DMS53 (cell line): ENCODE measurements at regions not wholly inside any gene's neighbourhood (a gene's known extent, or its start where the extent isn't known, plus 50 kb on each side); places are given as distances from the start of the nearest gene placed in this dataset.

Experiments
- DNase-seq: peaks from one replicate; lab custom pipeline; 2025; lab: John Stamatoyannopoulos, UW

- DNase-seq = peak; percentile 17
Observed at GRCh38 chr14:29039171-29039570, 272.6 kb downstream of the FOXG1 start.

GRCh38 chr14:29042551-29042950 lies 276.0 kb downstream of the FOXG1 start:
- DNase-seq = no peak

GRCh38 chr14:29043737-29044136 lies 277.1 kb downstream of the FOXG1 start:
- no peak for DNase-seq

- no peak for DNase-seq
Observed at GRCh38 chr14:29045237-29045636, 278.6 kb downstream of the FOXG1 start.

GRCh38 chr14:29054119-29054518 lies 287.5 kb downstream of the FOXG1 start:
- no peak for DNase-seq

GRCh38 chr14:29056041-29056566 lies 289.5 kb downstream of the FOXG1 start:
- no peak for DNase-seq

- DNase-seq = no peak
Observed at GRCh38 chr14:29061702-29062101, 295.1 kb downstream of the FOXG1 start.

GRCh38 chr14:29062466-29062865 lies 295.9 kb downstream of the FOXG1 start:
- DNase-seq = no peak

- DNase-seq = no peak
Observed at GRCh38 chr14:29062976-29063375, 296.4 kb downstream of the FOXG1 start.

GRCh38 chr14:29064305-29064900 lies 297.8 kb downstream of the FOXG1 start:
- DNase-seq = no peak

GRCh38 chr14:29069228-29069627 lies 302.6 kb downstream of the FOXG1 start:
- no peak for DNase-seq

- DNase-seq = peak; percentile 31
Observed at GRCh38 chr14:29075761-29076160, 309.2 kb downstream of the FOXG1 start.

GRCh38 chr14:29077916-29078315 lies 311.3 kb downstream of the FOXG1 start:
- peak; percentile 43 for DNase-seq

GRCh38 chr14:29078810-29079522 lies 312.4 kb downstream of the FOXG1 start:
- peak; percentile 22 for DNase-seq

GRCh38 chr14:29085546-29085945 lies 319.0 kb downstream of the FOXG1 start:
- DNase-seq = peak; percentile 12

GRCh38 chr14:29089849-29090248 lies 323.3 kb downstream of the FOXG1 start:
- no peak for DNase-seq

- DNase-seq = no peak
Observed at GRCh38 chr14:29092121-29092520, 325.5 kb downstream of the FOXG1 start.

GRCh38 chr14:29097476-29097875 lies 330.9 kb downstream of the FOXG1 start:
- no peak for DNase-seq

GRCh38 chr14:29098656-29099055 lies 332.1 kb downstream of the FOXG1 start:
- DNase-seq = no peak

- DNase-seq = no peak
Observed at GRCh38 chr14:29102266-29102665, 335.7 kb downstream of the FOXG1 start.

- DNase-seq = no peak
Observed at GRCh38 chr14:29102996-29103395, 336.4 kb downstream of the FOXG1 start.

- no peak for DNase-seq
Observed at GRCh38 chr14:29108908-29109307, 342.3 kb downstream of the FOXG1 start.

GRCh38 chr14:29109589-29109988 lies 343.0 kb downstream of the FOXG1 start:
- DNase-seq = no peak

- DNase-seq = no peak
Observed at GRCh38 chr14:29111554-29111953, 345.0 kb downstream of the FOXG1 start.
